GM18517 (cell line): ENCODE measurements at regions not wholly inside any gene's neighbourhood (a gene's known extent, or its start where the extent isn't known, plus 50 kb on each side); places are given as distances from the start of the nearest gene placed in this dataset.

Source experiments
- ATAC-seq: cut with Tn5 transposase; IDR thresholded peaks from one replicate; pipeline ENCODE4 v1.9.1; 2021; ENCODE audit warnings: mild to moderate bottlenecking, moderate library complexity; ENCODE audit not compliant: unreplicated experiment

DNA sequence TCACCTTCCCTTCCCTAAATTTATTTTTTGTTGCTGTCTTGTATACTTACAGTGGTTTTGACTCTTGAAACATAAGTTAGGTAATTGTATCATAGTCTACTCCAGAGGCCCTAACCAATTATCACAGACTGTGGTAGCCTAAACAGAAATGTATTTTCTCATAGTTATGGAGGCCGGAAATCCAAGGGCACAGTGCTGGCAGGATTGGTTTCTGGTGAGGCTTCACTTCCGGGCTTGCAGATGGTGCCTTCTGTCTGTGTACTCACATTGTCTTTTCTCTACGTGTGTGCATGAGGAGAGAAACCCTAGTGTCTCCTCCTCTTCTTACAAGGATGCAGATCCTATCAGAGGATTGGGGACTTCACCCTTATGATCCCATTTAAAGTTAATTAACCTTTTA lies 290.2 kb upstream of the KCNMB2 start:
- no peak for ATAC-seq

DNA sequence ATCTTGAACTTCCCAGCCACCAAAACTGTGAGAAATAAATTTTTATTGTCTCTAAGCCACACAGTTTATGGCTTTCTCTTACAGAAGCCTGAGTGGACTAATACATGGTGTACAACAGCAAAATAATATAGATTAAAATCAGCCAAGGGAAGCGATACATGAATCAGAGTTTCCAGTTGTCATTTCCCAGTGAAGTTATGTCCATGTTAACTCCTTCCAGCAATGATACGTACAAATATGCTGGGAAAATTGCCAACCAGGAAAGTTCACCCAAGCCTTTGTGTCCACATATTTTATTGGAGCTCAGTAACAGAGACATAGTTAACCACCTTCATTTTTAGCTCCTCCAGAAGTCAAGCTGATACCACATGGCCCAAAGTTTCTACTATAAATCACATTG lies 280.9 kb upstream of the KCNMB2 start:
- no peak for ATAC-seq

DNA sequence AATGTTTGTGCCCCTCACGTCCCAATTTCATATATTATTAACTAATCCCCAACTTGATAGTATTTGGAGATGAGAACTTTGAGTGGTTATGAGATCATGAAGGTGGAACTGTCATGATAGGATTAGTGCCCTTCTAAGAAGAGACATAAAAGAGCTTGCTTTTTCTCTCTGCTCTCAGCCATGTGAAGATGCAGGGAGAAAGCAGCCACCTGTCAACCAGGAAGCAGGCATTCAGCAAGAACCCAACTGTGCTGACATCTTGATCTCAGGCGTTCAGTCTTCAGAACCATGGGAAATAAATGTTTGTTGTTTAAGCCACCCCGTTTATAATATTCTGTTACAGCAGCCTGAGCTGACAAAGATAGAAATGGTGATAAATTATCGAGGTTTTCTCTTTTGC lies 278.7 kb upstream of the KCNMB2 start:
- ATAC-seq = no peak

DNA sequence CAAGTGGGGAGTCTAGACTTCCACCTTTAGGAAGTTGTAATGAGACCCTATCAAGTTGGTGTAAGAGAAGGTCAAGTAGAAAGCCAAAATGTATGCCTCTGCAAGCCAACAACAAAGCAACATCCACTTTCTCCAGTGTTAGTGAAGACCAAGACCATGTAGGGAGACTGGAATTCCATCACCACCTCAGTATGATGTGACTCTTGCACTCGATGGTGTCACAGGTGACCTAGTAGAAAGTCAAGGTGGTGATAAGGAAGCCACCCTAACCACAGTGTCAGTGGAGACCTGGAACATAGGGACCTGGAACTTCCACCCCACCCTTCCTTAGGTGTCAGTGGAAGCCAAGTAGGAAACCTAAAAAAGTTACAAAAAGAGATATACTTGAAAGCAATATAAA lies 278.1 kb upstream of the KCNMB2 start:
- ATAC-seq = no peak

DNA sequence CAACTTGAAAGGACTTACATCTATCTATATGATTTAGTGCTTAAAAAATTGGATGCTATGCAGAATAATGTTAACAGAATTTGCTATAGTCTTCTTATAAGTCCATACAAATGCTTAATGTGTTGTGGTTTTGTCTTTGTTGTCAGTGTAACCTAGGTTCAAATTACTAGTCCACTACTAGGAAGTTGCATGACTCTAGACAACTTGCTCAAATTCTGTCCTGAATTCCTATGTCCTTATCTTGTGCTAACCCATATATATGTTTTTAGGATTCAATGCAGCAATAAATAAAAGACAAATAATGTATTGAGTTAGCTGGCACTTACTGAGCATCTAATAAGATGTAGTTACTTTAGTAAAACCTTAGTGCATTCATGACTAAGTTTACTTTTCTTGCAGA lies 276.5 kb upstream of the KCNMB2 start:
- no peak for ATAC-seq

GRCh38 chr3:178260887-178261565 lies 275.2 kb upstream of the KCNMB2 start:
- no peak for ATAC-seq

DNA sequence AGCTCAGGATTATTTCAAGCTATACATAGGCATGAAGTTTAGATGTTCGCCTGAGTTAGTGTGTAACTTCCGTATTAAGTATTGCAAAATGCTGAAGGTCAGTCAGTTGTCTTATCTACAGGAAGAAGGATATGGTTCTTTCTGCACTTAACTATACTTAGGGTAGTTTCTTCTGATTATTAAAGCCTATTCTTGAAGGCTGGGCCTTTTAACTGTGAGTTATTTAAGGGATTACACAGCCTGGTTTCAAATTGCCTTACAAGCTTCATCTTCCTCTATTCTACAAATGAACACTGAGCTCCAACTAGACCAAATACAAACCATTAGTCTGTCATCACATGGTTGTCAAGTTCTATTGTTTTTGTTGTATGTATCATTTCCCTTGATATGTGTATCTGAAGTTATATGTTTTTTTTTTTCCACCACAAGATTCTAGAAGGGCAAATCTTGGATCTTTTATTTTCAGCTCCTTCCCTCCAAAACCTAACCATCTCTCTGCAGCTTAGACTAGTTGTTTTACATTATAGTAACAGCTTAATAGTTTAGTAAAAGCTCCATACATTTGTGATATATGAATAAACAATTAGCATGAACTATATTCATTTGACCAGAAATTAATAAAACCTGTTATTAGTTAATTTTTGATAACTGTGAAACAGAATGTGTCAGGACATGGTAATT lies 272.9 kb upstream of the KCNMB2 start:
- no peak for ATAC-seq

- no peak for ATAC-seq
These were observed 268.9 kb upstream of the KCNMB2 start for GRCh38 chr3:178267158-178267844.

GRCh38 chr3:178270838-178271237 lies 265.4 kb upstream of the KCNMB2 start:
- no peak for ATAC-seq

DNA sequence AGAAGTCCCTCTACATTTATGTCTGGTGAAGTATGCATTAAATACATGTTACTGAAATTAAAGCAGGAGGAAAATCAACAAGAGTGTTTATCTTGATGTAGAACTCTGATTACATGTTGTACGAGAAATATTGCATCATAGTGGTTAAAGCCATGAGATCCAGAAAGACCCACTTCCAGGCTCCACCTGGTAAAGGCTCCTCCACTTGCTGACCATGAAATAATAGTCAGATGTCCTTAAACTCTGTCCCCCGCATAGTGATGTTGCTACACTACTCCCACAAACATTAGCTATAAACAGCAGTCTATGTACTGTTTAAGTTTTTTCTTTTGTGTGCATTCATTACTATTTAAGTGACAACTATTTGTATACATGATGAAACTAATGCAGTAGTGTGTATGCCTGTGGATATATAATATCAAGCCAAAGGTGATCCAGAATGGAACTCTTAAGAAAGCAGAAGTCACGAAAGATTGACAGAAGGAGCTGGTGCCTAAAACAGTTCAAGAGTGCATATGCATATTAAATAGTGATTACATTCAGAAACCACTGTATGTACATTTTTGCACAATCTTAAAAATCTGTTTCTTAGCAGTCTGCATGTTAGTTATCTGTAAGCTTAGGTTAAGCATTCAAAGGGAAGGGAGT lies 264.4 kb upstream of the KCNMB2 start:
- no peak for ATAC-seq

- ATAC-seq = no peak
These were observed 263.4 kb upstream of the KCNMB2 start for GRCh38 chr3:178272841-178273240.

- ATAC-seq = no peak
These were observed 261.5 kb upstream of the KCNMB2 start for GRCh38 chr3:178274711-178275110.

GRCh38 chr3:178275311-178275710 lies 260.9 kb upstream of the KCNMB2 start:
- ATAC-seq = no peak

DNA sequence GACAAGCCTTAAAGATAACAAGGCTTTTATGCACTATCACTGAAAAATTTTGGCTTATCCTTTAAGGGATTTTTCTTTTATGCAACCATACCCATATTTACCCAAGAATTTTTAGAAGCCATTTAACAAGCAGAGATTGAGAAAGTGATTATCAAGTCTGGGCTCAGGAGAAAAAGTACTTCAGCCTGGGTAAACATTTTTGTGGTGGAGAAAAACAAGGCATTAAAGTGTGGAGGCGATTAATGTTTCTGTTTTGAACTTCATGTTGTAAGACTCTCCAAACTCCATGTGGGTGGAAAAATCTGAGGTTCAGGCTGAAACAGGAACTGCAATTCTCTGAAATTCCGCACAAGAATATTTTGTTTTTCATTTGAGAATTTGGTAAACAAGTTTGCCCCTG lies 260.4 kb upstream of the KCNMB2 start:
- ATAC-seq = no peak

- no peak for ATAC-seq
These were observed 258.6 kb upstream of the KCNMB2 start for GRCh38 chr3:178277605-178278004.

GRCh38 chr3:178283561-178283960 lies 252.7 kb upstream of the KCNMB2 start:
- no peak for ATAC-seq

DNA sequence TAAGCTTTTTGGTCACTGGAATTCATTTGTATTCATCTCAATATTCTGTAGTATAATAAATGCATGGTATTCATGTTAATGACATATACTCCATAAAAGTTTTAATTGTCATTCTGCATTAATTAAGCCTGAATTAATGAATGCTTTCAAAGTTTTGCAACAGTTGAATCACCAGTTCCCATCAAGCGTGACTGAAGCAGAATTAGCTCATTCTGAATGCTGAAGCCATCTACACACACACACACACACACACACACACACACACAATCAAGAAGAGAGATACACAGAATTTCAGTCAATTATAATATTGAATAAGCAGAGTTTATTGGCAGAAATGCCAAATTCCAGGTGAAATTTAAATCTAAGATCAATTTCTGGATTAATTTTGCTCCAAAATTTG lies 252.1 kb upstream of the KCNMB2 start:
- no peak for ATAC-seq

DNA sequence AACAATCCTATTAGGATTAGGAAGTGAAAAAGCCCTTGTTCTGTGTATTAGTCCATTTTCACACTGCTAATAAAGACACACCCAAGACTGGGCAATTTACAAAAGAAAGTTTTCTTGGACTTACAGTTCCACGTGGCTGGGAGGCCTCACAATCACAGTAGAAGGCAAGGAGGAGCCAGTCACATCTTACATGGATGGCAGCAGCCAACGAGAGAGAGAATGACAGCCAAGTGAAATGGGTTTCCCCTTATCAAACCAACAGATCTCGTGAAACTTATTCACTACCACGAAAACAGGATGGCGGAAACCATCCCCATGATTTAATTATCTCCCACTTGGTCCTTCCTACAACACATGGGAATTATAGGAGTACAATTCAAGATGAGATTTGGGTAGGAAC lies 248.2 kb upstream of the KCNMB2 start:
- no peak for ATAC-seq

DNA sequence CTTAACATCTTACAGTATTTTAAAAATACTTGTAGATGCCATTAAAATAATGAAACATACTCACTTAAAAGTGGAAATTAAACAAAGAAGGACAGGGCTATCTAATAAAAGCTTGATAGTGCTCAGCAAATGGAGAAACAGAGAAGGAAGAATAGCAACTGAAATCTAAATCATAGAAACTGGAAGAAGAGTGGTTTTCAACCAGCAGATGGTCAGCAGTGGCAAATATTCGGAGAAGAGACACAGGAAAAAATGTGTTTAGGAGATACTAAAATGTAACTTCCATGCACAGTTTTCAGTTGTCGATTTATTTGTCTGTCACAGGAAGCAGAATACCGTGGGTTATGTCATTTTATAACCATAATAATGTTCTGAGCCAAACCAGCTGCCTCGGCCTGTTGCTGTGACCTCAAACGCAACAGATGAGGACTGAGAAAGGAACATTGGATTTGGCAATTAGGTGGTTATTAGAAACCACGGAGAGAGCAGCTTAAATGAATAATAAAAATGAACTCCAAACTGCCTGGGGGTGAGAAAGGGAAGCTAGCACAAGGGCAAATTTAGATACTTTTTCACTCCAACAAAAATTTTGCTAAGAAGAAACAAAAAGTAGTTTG lies 246.6 kb upstream of the KCNMB2 start:
- no peak for ATAC-seq

GRCh38 chr3:178291574-178292370 lies 244.5 kb upstream of the KCNMB2 start:
- ATAC-seq = no peak
